Spleen (tissue), 11 donors: ENCODE measurements at regions not wholly inside any gene's neighbourhood (a gene's known extent, or its start where the extent isn't known, plus 50 kb on each side); places are given as distances from the start of the nearest gene placed in this dataset.

Experiments used
- DNase-seq: peaks from one replicate; pipeline ENCODE4 v3.0.0-alpha.2; 2020
- H3K27ac ChIP-seq, 8 donors: fragments of 200-600 bp; sonication (generic) in 7 of 8; 1 replicate in 4 of 8; 2 replicates in 4 of 8; pipeline versions ENCODE4 v1.5.0 to v1.8.0; 2016 to 2021; ENCODE audit warnings: inconsistent platforms in 4 of 8, mild to moderate bottlenecking in 4 of 8, moderate library complexity in 1 of 8
- H3K27me3 ChIP-seq, 7 donors: fragments of 200-600 bp; sonication (generic) in 6 of 7; replicated peaks in 1 of 7; 1 replicate in 4 of 7; 2 replicates in 3 of 7; pipeline versions ENCODE4 v1.5.0 to v1.8.0; 2016 to 2021; ENCODE audit warnings: inconsistent platforms in 3 of 7, mild to moderate bottlenecking in 1 of 7
- H3K36me3 ChIP-seq, 6 donors: fragments of 200-600 bp; sonication (generic) in 5 of 6; 1 replicate in 4 of 6; 2 replicates in 2 of 6; pipeline versions ENCODE4 v1.5.0 to v1.8.0; 2016 to 2021; ENCODE audit warnings: inconsistent platforms in 2 of 6
- H3K4me1 ChIP-seq, 6 donors: fragments of 200-600 bp; sonication (generic) in 5 of 6; 1 replicate in 3 of 6; 2 replicates in 3 of 6; pipeline versions ENCODE4 v1.5.0 to v1.8.0; 2016 to 2021; ENCODE audit warnings: inconsistent platforms in 3 of 6
- H3K4me3 ChIP-seq, 8 donors: fragments of 200-600 bp; sonication (generic) in 7 of 8; 1 replicate in 4 of 8; 2 replicates in 4 of 8; pipeline versions ENCODE4 v1.5.0 to v1.8.0; 2016 to 2021; ENCODE audit warnings: inconsistent platforms in 4 of 8, mild to moderate bottlenecking in 4 of 8, moderate library complexity in 2 of 8
- H3K9me3 ChIP-seq, 8 donors: fragments of 200-600 bp; sonication (generic) in 7 of 8; 1 replicate in 4 of 8; 2 replicates in 4 of 8; pipeline versions ENCODE4 v1.5.0 to v1.8.0; 2016 to 2021; ENCODE audit warnings: inconsistent platforms in 4 of 8
- POLR2A ChIP-seq, 3 donors: fragments of 450-650 bp; IDR thresholded peaks; one replicate each; pipeline ENCODE4 v1.5.1; 2017; ENCODE audit warnings: antibody characterized with exemption in 3 of 3, mild to moderate bottlenecking in 1 of 3
- POLR2AphosphoS5 ChIP-seq, 3 donors: sonication (generic); formaldehyde crosslinking; IDR thresholded peaks; one replicate each; pipeline ENCODE4 v1.5.1; 2017; ENCODE audit warnings: antibody characterized with exemption in 3 of 3
- WGBS, 5 donors: extraction: QIAGEN DNeasy Blood & Tissue Kit in 3 of 5; methylation state at CpG; one replicate each; pipeline versions ENCODE4 v1.1.5 to v1.1.7; 2013 to 2018; 5-methylcytosine and 5-hydroxymethylcytosine counted together
- intact Hi-C: fragments of 100-400 bp; cut with DNase I; formaldehyde crosslinking; loops from one replicate; pipeline ENCODE4 v1.15.0; 2023; ENCODE audit warnings: low total_unique reads
- TF ChIP-seq, protein P1 (sequence below), 11 experiments: fragments of 200-600 bp in 7 of 11; fragments of 450-650 bp in 4 of 11; sonication (generic) in 4 of 11; IDR thresholded peaks in 8 of 11; conservative IDR thresholded peaks in 3 of 11; 1 replicate in 7 of 11; 2 replicates in 4 of 11; pipeline versions ENCODE4 v1.4.0 to v1.8.0; 2016 to 2021; ENCODE audit warnings: antibody characterized with exemption in 11 of 11, inconsistent platforms in 4 of 11, mild to moderate bottlenecking in 1 of 11
- donor health status: healthy with polysubstance abuse.
- donor health status: DM: no; HTN: no; CAD: no; lungs with moderate emphysema.
- donor health status: DM: no; HTN: no; CAD: no.
- donor health status: Bipolar disorder and iron deficiency.
- donor health status: healthy.
- donor health status: DM: no; HTN: no; CAD: no.
- donor health status: DM: yes; HTN: yes; CAD: no.

DNA sequence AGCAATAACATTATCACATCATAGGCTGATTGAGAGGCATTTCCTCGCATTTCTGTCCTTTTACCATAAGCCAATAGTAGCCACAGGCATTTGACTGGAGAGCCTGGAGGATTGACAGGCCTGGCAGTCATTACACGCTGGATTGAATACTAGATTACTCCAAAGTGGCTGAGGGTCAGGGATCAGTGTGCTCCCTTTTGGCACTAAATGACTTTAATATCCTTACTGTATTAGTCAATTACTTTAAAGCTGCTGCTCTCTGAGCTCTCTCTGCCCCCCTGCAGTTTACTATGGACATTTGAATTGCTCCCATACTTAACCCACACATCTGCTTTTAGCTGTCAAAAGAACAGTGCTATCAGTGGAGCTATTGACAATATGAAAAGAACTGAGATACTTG is 302.0 kb downstream of the TFEC start:
- no peaks in the 10 kb centered on the region for H3K27me3 ChIP-seq
- intact Hi-C loops = no loop called here
- no peaks in the 10 kb centered on the region for H3K4me1 ChIP-seq
- H3K27ac ChIP-seq = no peak overlapping the region
- no peaks in the 10 kb centered on the region for H3K9me3 ChIP-seq
- no peak overlapping the region for H3K4me3 ChIP-seq
- no peak for DNase-seq
- 18 to 79% (median 77%) methylated on average over 2 of the region's 2 CpGs for WGBS, 5 donors
- no peaks in the 10 kb centered on the region for H3K36me3 ChIP-seq
- no peak for TF ChIP-seq POLR2AphosphoS5 (IDR thresholded peaks at IDR 0.05)
- no peak for TF ChIP-seq POLR2A (IDR thresholded peaks at IDR 0.05)
- TF ChIP-seq, protein P1, sequence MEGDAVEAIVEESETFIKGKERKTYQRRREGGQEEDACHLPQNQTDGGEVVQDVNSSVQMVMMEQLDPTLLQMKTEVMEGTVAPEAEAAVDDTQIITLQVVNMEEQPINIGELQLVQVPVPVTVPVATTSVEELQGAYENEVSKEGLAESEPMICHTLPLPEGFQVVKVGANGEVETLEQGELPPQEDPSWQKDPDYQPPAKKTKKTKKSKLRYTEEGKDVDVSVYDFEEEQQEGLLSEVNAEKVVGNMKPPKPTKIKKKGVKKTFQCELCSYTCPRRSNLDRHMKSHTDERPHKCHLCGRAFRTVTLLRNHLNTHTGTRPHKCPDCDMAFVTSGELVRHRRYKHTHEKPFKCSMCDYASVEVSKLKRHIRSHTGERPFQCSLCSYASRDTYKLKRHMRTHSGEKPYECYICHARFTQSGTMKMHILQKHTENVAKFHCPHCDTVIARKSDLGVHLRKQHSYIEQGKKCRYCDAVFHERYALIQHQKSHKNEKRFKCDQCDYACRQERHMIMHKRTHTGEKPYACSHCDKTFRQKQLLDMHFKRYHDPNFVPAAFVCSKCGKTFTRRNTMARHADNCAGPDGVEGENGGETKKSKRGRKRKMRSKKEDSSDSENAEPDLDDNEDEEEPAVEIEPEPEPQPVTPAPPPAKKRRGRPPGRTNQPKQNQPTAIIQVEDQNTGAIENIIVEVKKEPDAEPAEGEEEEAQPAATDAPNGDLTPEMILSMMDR (IDR thresholded peaks at IDR 0.05 in 8 of 11, conservative IDR thresholded peaks at IDR 0.05 in 3 of 11) = no peak

DNA sequence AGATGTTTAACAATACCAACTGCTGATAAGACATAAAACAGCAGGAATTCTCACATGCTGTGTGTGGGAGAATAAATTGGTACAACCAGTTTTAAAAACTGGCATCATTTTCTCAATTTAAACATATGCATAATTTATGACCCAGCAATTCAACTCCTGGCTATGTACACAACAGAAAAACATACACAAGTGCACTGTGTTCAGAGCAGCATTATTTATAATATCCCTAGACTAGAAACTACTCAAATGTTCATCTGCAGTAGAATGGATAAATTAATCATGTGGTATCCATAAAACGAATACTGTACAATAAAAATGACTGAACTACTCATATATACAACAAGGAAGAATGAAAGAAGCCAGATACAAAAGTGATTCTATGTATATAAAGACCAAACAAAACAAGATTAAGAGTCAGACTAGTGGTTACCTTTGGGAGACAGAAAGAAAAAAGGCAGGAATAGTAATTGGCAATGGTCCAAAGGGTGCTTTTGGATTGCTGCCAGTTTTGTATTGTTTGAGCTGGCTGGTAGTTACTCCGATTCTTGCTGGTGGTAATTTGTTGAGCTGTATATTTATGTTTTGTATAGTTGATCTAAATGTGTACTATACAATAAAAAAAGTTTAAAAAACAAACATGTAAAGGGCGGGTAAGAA is 306.0 kb downstream of the TFEC start:
- no peaks in the 10 kb centered on the region for H3K9me3 ChIP-seq
- no peak for TF ChIP-seq POLR2A (IDR thresholded peaks at IDR 0.05)
- TF ChIP-seq POLR2AphosphoS5 (IDR thresholded peaks at IDR 0.05) = no peak
- TF ChIP-seq, protein P1 (IDR thresholded peaks at IDR 0.05 in 8 of 11, conservative IDR thresholded peaks at IDR 0.05 in 3 of 11) = no peak
- DNase-seq = no peak

DNA sequence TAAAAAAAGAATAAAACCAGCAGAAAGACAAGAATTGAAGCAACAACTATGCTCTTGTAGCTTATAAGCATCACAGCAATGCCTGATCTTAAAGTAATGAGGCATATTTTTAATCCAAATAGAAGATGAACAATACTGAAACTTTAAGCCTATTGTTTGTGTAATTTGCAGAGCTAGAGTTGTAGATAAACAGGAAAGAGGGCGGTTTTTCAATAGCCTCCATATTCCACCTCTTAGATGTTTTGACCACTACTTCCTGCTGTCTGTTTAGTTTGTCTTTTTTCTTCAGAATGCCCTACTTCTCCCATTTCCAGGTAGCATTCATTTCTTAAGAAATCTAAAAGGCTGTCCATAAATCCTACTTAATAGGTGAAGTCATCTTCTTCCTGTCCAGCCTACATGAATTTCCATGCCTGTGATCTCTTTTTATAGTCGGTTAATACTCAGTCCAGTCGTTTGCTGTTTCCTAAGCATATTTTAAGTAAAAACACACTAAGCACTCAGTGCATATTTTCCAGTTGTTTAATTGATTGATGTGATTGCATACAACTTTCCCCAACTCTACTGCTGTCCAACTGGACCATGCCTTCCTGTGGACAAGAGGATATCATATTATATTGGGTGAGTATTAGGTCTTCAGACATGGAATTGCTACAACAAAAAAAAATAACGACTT is 308.1 kb downstream of the TFEC start:
- DNase-seq = no peak
- H3K36me3 ChIP-seq = no peaks in the 10 kb centered on the region
- no peaks in the 10 kb centered on the region for H3K4me1 ChIP-seq
- no peak overlapping the region for H3K4me3 ChIP-seq
- 60 to 72% (median 60%) methylated on average over 4 of the region's 4 CpGs for WGBS, 5 donors
- H3K9me3 ChIP-seq = no peaks in the 10 kb centered on the region
- TF ChIP-seq POLR2AphosphoS5 (IDR thresholded peaks at IDR 0.05) (no peak), POLR2A (IDR thresholded peaks at IDR 0.05) (no peak)
- TF ChIP-seq, protein P1 (IDR thresholded peaks at IDR 0.05 in 8 of 11, conservative IDR thresholded peaks at IDR 0.05 in 3 of 11) = no peak
- intact Hi-C loops = no loop called here
- H3K27me3 ChIP-seq = no peaks in the 10 kb centered on the region
- H3K27ac ChIP-seq = no peak overlapping the region

More for the DNA sequence above, 306.0 kb downstream of the TFEC start:
- WGBS, 5 donors = 64 to 71% (median 68%) methylated on average over 3 of the region's 3 CpGs
- no peaks in the 10 kb centered on the region for H3K36me3 ChIP-seq
- H3K4me3 ChIP-seq = no peak overlapping the region
- H3K27ac ChIP-seq = no peak overlapping the region
- no peaks in the 10 kb centered on the region for H3K27me3 ChIP-seq
- intact Hi-C loops = no loop called here
- H3K4me1 ChIP-seq = no peaks in the 10 kb centered on the region
